Cardiac muscle cell (in vitro differentiated cells and primary cell): ENCODE measurements at regions not wholly inside any gene's neighbourhood (a gene's known extent, or its start where the extent isn't known, plus 50 kb on each side); places are given as distances from the start of the nearest gene placed in this dataset.

Experiments used
- DNase-seq, 2 donors: peaks; one replicate each; pipeline versions ENCODE4 v3.0.0 to v3.0.0-alpha.2; 2010 to 2017; ENCODE audit warnings: low read depth in 1 of 2, low spot score in 1 of 2
- H3K27ac ChIP-seq: fragments of 200-600 bp; sonication (generic); 2 replicates; pipeline ENCODE4 v1.5.1; 2016
- H3K27me3 ChIP-seq: fragments of 200-600 bp; sonication (generic); 2 replicates; pipeline ENCODE4 v1.6.0; 2016; ENCODE audit warnings: control low read depth
- H3K36me3 ChIP-seq: fragments of 200-600 bp; sonication (generic); 2 replicates; pipeline ENCODE4 v1.5.1; 2016; ENCODE audit warnings: control low read depth
- H3K4me1 ChIP-seq: fragments of 200-600 bp; sonication (generic); 2 replicates; pipeline ENCODE4 v1.8.1; 2017; ENCODE audit warnings: low read depth, mild to moderate bottlenecking, mixed run types
- H3K4me3 ChIP-seq: fragments of 200-600 bp; sonication (generic); 2 replicates; pipeline ENCODE4 v1.5.1; 2016; ENCODE audit warnings: mild to moderate bottlenecking
- H3K9me3 ChIP-seq: fragments of 200-600 bp; sonication (generic); 2 replicates; pipeline ENCODE4 v1.5.1; 2017; ENCODE audit warnings: low read depth, mild to moderate bottlenecking, control low read depth
- CTCF ChIP-seq: IDR thresholded peaks from 2 replicates; pipeline ENCODE4 v1.5.1; 2012; ENCODE audit warnings: low read depth, mild to moderate bottlenecking, low read length

- no peaks in the 10 kb centered on the region for H3K4me1 ChIP-seq
- no peak for TF ChIP-seq CTCF
- no peak overlapping the region for H3K4me3 ChIP-seq
- H3K27me3 ChIP-seq = no peaks in the 10 kb centered on the region
- DNase-seq = no peak
- no peak overlapping the region for H3K27ac ChIP-seq
- no peaks in the 10 kb centered on the region for H3K36me3 ChIP-seq
- no peaks in the 10 kb centered on the region for H3K9me3 ChIP-seq
Measured at GRCh38 chr15:53165988-53166683, 376.0 kb upstream of the ONECUT1 start.

GRCh38 chr15:53160092-53160704 is 370.1 kb upstream of the ONECUT1 start:
- Histone ChIP-seq H3K27ac (no peak overlapping the region), H3K9me3 (no peaks in the 10 kb centered on the region), H3K36me3 (no peaks in the 10 kb centered on the region), H3K27me3 (no peaks in the 10 kb centered on the region), H3K4me1 (no peaks in the 10 kb centered on the region), H3K4me3 (no peak overlapping the region)
- no peak for TF ChIP-seq CTCF
- DNase-seq = no peak

- Histone ChIP-seq H3K36me3 (no peaks in the 10 kb centered on the region), H3K9me3 (no peaks in the 10 kb centered on the region), H3K4me3 (no peak overlapping the region), H3K4me1 (no peaks in the 10 kb centered on the region), H3K27me3 (no peaks in the 10 kb centered on the region), H3K27ac (no peak overlapping the region)
- no peak for TF ChIP-seq CTCF
- DNase-seq = no peak
Measured at GRCh38 chr15:53159458-53159857, 369.3 kb upstream of the ONECUT1 start.

DNA sequence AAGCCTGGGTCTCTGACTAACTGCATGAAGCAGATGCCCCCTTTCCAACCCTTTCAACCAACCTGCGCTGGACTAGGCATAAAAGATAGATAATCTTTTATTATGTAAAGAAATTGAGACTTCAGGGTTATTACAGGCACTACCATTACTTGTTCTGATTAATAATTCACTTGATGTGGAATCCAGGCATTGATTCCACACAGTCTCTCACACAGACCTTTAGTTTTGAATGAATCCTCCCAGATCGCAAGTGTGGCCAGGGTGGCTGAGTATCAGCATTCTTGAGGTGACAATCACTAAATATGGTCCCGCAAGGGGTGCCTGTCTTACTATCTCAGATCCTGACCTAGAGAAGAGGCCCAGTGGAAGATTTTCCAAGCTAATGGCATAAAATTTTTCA is 368.9 kb upstream of the ONECUT1 start:
- no peak for DNase-seq
- TF ChIP-seq CTCF = no peak
- no peak overlapping the region for H3K27ac ChIP-seq

GRCh38 chr15:53133255-53133850 is 343.2 kb upstream of the ONECUT1 start:
- TF ChIP-seq CTCF = no peak
- H3K36me3 ChIP-seq = no peaks in the 10 kb centered on the region
- H3K27ac ChIP-seq = no peak overlapping the region
- peaks cover 11% of the 10 kb centered on the region for H3K4me1 ChIP-seq
- H3K4me3 ChIP-seq = no peak overlapping the region
- H3K27me3 ChIP-seq = no peaks in the 10 kb centered on the region
- no peaks in the 10 kb centered on the region for H3K9me3 ChIP-seq
- no peak for DNase-seq

More for the DNA sequence above, 368.9 kb upstream of the ONECUT1 start:
- no peaks in the 10 kb centered on the region for H3K4me1 ChIP-seq
- H3K4me3 ChIP-seq = no peak overlapping the region
- H3K9me3 ChIP-seq = no peaks in the 10 kb centered on the region
- no peaks in the 10 kb centered on the region for H3K27me3 ChIP-seq
- no peaks in the 10 kb centered on the region for H3K36me3 ChIP-seq
